Right cardiac atrium (tissue), 5 donors: ENCODE measurements at regions not wholly inside any gene's neighbourhood (a gene's known extent, or its start where the extent isn't known, plus 50 kb on each side); places are given as distances from the start of the nearest gene placed in this dataset.
A peak's percentile ranks its signal among the peaks of the same experiment; 100 is the strongest.

Experiments
- ATAC-seq, 2 donors: fragments of 200-7000 bp; cut with Tn5 transposase; one replicate each; pipeline versions ENCODE4 v1.8.0 to v1.9.1; 2020; ENCODE audit warnings: moderate library complexity in 2 of 2, mild to moderate bottlenecking in 1 of 2
- DNase-seq, 3 donors: peaks; one replicate each; pipeline ENCODE4 v3.0.0-alpha.2; 2020
- H3K27ac ChIP-seq: one replicate; pipeline ENCODE4 v1.5.1; 2013; ENCODE audit warnings: mild to moderate bottlenecking, low read length, control low read depth, moderate library complexity
- H3K27me3 ChIP-seq: one replicate; pipeline ENCODE4 v1.6.1; 2013; ENCODE audit not compliant: control insufficient read depth, insufficient read depth
- H3K4me1 ChIP-seq: one replicate; pipeline ENCODE4 v1.6.1; 2013; ENCODE audit warnings: low read length; ENCODE audit not compliant: control insufficient read depth, insufficient read depth
- H3K4me3 ChIP-seq: one replicate; pipeline ENCODE4 v1.5.1; 2013; ENCODE audit warnings: low read length, control low read depth
- H3K9me3 ChIP-seq: one replicate; pipeline ENCODE4 v1.6.1; 2013; ENCODE audit warnings: low read length; ENCODE audit not compliant: control insufficient read depth
- WGBS: extraction: QIAGEN DNeasy Blood & Tissue Kit; methylation state at CpG from one replicate; pipeline ENCODE4 v1.1.7; 2013; 5-methylcytosine and 5-hydroxymethylcytosine counted together
- intact Hi-C, 4 donors: fragments of 100-400 bp; cut with DNase I; formaldehyde crosslinking; loops; one replicate each; pipeline versions ENCODE4 v1.11.0 to v1.14.0; 2022 to 2023
- donor health status: healthy with polysubstance abuse.
- donor health status: DM: no; HTN: yes; CAD: no.
- donor health status: DM: no; HTN: no; CAD: no.
- donor health status: DM: no; HTN: yes; CAD: no; lungs with severe emphysema.
- donor health status: DM: yes; HTN: yes; CAD: no.

- H3K27me3 ChIP-seq, result no peaks in the 10 kb centered on the region
- H3K9me3 ChIP-seq, result no peaks in the 10 kb centered on the region
- H3K4me1 ChIP-seq, result no peaks in the 10 kb centered on the region
- intact Hi-C loops, result no loop called here
- ATAC-seq (no peak), DNase-seq (no peak)
- H3K27ac ChIP-seq, result no peak overlapping the region
- 87% methylated on average over 11 of the region's 11 CpGs for WGBS
- H3K4me3 ChIP-seq, result no peak overlapping the region
Observed at GRCh38 chr7:50866343-50867033, 83.8 kb upstream of the GRB10 start.

GRCh38 chr7:50865450-50865849, 82.8 kb upstream of the GRB10 start:
- H3K27ac ChIP-seq, result no peak overlapping the region
- H3K9me3 ChIP-seq, result no peaks in the 10 kb centered on the region
- intact Hi-C loops, result no loop called here
- 51% methylated on average over 5 of the region's 5 CpGs for WGBS
- DNase-seq, result no peak
- ATAC-seq, result peak in 1 of 2 donors; percentile 53
- no peaks in the 10 kb centered on the region for H3K4me1 ChIP-seq
- H3K27me3 ChIP-seq, result no peaks in the 10 kb centered on the region
- H3K4me3 ChIP-seq, result no peak overlapping the region

- no peaks in the 10 kb centered on the region for H3K4me1 ChIP-seq
Observed at GRCh38 chr7:50864694-50865093, 82.0 kb upstream of the GRB10 start.

GRCh38 chr7:50863053-50863452, 80.4 kb upstream of the GRB10 start:
- H3K27ac ChIP-seq, result no peak overlapping the region
- no peaks in the 10 kb centered on the region for H3K9me3 ChIP-seq
- no peak overlapping the region for H3K4me3 ChIP-seq
- DNase-seq (no peak), ATAC-seq (no peak)
- WGBS, result 63% methylated on average over 3 of the region's 3 CpGs
- intact Hi-C loops, result no loop called here
- no peaks in the 10 kb centered on the region for H3K27me3 ChIP-seq
- H3K4me1 ChIP-seq, result no peaks in the 10 kb centered on the region

More at GRCh38 chr7:50864694-50865093, 82.0 kb upstream of the GRB10 start:
- no peak for ATAC-seq
- Histone ChIP-seq H3K9me3 (no peaks in the 10 kb centered on the region), H3K27me3 (no peaks in the 10 kb centered on the region), H3K27ac (no peak overlapping the region), H3K4me3 (no peak overlapping the region)
- intact Hi-C loops, result no loop called here
- DNase-seq, result no peak
- WGBS, result 61% methylated on average over 4 of the region's 4 CpGs

GRCh38 chr7:50862302-50862701, 79.6 kb upstream of the GRB10 start:
- no peaks in the 10 kb centered on the region for H3K9me3 ChIP-seq
- 92% methylated on average over 1 of the region's 1 CpG for WGBS
- H3K27me3 ChIP-seq, result no peaks in the 10 kb centered on the region
- H3K27ac ChIP-seq, result no peak overlapping the region
- no peak for DNase-seq
- intact Hi-C loops, result no loop called here
- ATAC-seq, result no peak
- H3K4me1 ChIP-seq, result no peaks in the 10 kb centered on the region
- H3K4me3 ChIP-seq, result no peak overlapping the region

- ATAC-seq (no peak), DNase-seq (no peak)
- Histone ChIP-seq H3K4me1 (no peaks in the 10 kb centered on the region), H3K4me3 (no peak overlapping the region), H3K9me3 (no peaks in the 10 kb centered on the region), H3K27ac (no peak overlapping the region), H3K27me3 (no peaks in the 10 kb centered on the region)
- WGBS, result 94% methylated on average over 2 of the region's 2 CpGs
- intact Hi-C loops, result no loop called here
Observed at GRCh38 chr7:50860598-50860997, 77.9 kb upstream of the GRB10 start.

GRCh38 chr7:50860174-50860573, 77.5 kb upstream of the GRB10 start:
- no peak for DNase-seq
- Histone ChIP-seq H3K4me3 (no peak overlapping the region), H3K27me3 (no peaks in the 10 kb centered on the region), H3K4me1 (no peaks in the 10 kb centered on the region), H3K9me3 (no peaks in the 10 kb centered on the region), H3K27ac (no peak overlapping the region)
- no peak for ATAC-seq
- whole genome bisulfite sequencing, result 92% methylated on average over 5 of the region's 5 CpGs
- intact Hi-C loops, result no loop called here

- Histone ChIP-seq H3K9me3 (no peaks in the 10 kb centered on the region), H3K27ac (no peak overlapping the region), H3K27me3 (no peaks in the 10 kb centered on the region), H3K4me1 (no peaks in the 10 kb centered on the region), H3K4me3 (no peak overlapping the region)
- 96% methylated on average over 4 of the region's 4 CpGs for WGBS
- intact Hi-C loops, result no loop called here
- ATAC-seq (no peak), DNase-seq (no peak)
Observed at GRCh38 chr7:50858528-50859245, 76.0 kb upstream of the GRB10 start.

- DNase-seq, result no peak
- H3K27ac ChIP-seq, result no peak overlapping the region
- H3K4me3 ChIP-seq, result no peak overlapping the region
- no peaks in the 10 kb centered on the region for H3K4me1 ChIP-seq
- H3K27me3 ChIP-seq, result no peaks in the 10 kb centered on the region
- H3K9me3 ChIP-seq, result no peaks in the 10 kb centered on the region
- intact Hi-C loops, result no loop called here
- no peak for ATAC-seq
- 75% methylated on average over 6 of the region's 6 CpGs for WGBS
Observed at GRCh38 chr7:50857804-50858489, 75.3 kb upstream of the GRB10 start.

GRCh38 chr7:50856806-50857205, 74.1 kb upstream of the GRB10 start:
- DNase-seq (no peak), ATAC-seq (no peak)
- no peaks in the 10 kb centered on the region for H3K27me3 ChIP-seq
- H3K4me3 ChIP-seq, result no peak overlapping the region
- 70% methylated on average over 5 of the region's 5 CpGs for WGBS
- intact Hi-C loops, result no loop called here
- no peak overlapping the region for H3K27ac ChIP-seq
- H3K4me1 ChIP-seq, result no peaks in the 10 kb centered on the region
- H3K9me3 ChIP-seq, result no peaks in the 10 kb centered on the region

- intact Hi-C loops, result no loop called here
Observed at GRCh38 chr7:50856231-50856630, 73.5 kb upstream of the GRB10 start.

More at GRCh38 chr7:50856231-50856630, 73.5 kb upstream of the GRB10 start:
- DNase-seq (no peak), ATAC-seq (no peak)
- H3K4me3 ChIP-seq, result no peak overlapping the region
- 98% methylated on average over 4 of the region's 4 CpGs for WGBS
- H3K27me3 ChIP-seq, result no peaks in the 10 kb centered on the region
- peaks cover 2% of the 10 kb centered on the region for H3K4me1 ChIP-seq
- H3K27ac ChIP-seq, result no peak overlapping the region
- no peaks in the 10 kb centered on the region for H3K9me3 ChIP-seq
